Lung microvascular endothelial cell (primary cell): ENCODE measurements at regions not wholly inside any gene's neighbourhood (a gene's known extent, or its start where the extent isn't known, plus 50 kb on each side); places are given as distances from the start of the nearest gene placed in this dataset.
"Not testable (repeated sequence)": the region's sequence is repeated elsewhere in the genome, so short reads cannot be mapped to it uniquely, and the experiment has no call there.

ENCODE experiments used
- DNase-seq, 2 donors: peaks; one replicate each; pipeline versions ENCODE4 v3.0.0 to v3.0.0-alpha.2; 2010; ENCODE audit warnings: low read depth in 2 of 2

DNA sequence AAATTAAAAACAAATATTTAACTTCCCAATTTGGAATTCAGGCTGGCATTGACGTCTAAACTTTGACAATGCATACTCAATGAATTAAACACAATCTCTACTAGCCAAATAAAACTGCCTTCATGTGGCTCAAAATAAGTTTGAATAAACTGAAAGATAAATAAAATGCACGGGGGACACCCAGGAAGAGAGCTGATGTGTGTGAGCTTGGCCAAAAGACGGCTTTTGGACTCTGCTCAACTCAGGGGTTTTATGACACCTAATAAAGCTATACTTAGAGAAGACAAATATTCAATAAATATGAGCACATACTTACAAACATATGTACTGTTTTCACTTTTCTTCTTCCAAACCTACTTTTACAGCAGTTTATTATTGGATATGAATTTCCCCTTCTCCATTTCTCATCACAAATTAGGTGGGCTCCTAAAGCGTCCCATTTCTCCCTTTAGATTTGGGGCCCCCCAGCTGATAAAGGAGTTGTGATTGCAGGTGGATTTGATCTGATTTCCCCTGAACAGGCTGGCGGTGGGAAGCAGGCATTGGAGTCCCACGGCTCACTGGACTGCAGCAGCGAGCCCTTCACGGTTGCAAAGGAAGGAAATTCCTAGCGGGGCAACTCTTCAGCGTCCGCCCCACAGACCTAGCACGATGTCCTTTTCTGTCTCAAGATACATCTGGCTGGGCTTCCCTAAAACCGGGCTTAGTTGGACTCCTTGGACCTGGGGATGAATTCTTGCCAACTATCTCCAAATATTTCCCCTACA lies 79.6 kb downstream of the INSIG1 start:
- no peak for DNase-seq

DNA sequence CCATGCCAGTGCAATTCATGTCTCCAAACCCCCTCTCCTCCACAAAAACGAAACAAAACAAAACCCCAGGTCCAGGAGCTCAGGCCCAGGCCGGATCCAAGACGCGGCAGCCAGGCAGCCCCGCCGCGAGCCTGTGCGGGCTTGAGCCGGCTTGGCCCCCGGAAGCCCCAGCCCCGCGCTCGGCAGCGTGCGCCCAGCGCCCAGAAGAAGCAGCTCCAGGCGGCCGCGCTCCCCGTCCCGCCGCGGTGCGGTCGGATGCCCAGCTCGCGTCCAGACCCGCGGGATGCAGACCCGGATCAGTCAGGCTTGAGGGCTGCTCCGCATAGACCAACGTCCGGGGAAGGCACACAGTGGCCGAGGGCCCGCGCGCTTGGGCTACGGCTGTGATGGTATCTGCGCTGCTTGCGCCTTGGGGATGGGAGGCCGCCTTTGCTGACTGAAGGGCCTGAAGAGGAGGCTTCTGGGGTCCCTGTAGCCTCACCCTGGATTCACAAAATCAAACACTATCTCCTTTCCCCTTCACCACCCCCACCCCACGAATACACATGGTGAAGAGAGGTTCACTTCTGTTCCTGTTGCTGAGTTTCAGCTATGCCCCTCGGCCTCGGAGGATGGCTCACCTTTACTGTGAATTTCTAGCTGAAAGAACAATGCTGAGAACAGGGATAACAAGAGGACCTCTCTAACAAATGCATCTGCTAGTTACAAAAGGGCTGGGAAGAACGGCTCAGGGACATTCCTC lies 79.9 kb upstream of the EN2 start:
- peak in 1 of 2 donors; percentile 53 for DNase-seq

DNA sequence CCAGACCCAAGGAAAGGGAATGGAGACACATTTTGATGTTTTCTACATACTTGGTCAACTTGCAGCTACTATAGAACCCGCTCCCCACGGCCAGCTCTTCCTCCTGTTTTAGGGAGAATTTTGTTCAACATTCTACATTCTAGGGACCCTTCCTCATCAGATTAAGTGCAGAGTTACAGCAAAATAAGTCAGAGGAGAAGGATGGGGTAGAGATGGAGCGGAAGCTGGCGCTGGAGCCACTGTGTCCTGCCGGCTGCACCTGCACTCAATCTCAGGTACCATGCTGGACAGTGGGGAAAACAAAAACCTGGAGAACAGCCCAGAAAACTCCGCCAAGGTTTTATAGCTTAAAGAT lies 79.4 kb upstream of the EN2 start:
- DNase-seq, result no peak

DNA sequence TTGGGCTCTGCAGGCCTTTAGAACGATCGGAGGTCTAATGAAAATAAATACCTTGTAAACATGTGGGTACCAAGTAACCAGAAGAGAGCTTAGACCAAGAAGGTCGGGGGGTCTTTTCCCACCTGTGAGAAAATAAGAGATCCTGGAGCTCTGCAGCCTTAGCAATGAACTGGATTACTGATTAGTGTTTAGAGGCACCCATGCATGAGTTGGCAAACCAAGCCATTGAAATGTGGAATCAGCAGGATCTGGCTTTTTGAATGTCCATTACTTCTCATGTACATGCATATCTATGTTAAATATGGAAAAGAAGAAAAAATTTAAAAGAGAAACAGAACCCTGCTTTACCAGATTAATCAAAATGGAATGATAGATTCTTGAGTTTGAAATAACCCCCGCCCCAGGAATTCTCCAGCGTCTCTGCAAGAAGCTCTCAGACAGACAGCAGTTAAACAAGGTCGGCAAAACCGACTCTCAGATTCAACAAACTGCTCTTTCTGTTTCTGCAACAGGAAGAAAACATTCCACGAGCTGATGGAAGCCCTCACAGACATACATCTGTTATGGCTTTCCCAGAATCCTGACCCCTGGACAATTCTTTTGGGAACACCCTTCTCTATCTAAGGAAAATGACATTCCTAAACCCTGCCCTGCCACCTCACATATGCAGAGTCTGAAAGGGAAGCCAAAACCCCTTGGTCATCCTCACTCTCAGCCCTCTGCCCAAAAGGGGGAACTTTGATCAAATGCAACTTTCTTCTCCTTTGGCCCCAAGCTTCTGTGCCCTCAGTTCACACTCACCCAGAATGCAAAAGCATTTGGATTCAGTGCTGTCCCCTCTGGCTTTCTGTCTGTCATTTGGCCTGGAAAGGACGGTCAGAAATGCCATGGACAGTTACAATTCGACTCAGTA lies 78.7 kb upstream of the EN2 start:
- no peak for DNase-seq

DNA sequence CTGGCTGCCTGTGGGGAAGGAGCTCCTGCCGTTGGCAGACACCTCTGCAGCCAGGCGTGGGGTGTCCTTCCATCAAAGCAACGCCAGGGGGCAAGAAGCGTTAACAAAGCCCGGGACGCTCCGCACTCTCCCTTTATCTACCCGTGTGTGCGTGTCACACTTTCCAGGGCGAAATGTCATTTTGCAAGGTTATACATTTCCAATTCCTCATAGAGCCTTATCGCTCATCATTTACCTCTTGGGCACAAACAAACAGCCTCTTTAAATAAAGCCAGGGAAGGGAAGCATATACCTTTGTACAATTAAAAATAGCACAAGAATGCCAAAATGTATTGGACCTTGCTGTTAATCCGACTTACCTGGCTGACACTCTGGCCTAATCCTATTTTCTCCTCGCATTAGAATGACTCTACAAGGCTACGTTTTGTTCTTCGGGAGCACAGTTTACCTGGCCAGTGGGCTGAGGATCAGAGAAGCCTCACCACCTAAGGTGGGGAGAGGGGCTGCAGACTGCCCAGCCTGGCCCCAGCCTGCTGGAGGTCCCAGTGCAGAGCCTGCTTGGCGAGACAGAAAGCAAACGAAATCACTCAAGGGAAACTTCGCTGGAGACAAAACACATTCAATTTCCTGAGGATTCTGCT lies 77.6 kb upstream of the EN2 start:
- DNase-seq, result peak; percentile 78 to 88

DNA sequence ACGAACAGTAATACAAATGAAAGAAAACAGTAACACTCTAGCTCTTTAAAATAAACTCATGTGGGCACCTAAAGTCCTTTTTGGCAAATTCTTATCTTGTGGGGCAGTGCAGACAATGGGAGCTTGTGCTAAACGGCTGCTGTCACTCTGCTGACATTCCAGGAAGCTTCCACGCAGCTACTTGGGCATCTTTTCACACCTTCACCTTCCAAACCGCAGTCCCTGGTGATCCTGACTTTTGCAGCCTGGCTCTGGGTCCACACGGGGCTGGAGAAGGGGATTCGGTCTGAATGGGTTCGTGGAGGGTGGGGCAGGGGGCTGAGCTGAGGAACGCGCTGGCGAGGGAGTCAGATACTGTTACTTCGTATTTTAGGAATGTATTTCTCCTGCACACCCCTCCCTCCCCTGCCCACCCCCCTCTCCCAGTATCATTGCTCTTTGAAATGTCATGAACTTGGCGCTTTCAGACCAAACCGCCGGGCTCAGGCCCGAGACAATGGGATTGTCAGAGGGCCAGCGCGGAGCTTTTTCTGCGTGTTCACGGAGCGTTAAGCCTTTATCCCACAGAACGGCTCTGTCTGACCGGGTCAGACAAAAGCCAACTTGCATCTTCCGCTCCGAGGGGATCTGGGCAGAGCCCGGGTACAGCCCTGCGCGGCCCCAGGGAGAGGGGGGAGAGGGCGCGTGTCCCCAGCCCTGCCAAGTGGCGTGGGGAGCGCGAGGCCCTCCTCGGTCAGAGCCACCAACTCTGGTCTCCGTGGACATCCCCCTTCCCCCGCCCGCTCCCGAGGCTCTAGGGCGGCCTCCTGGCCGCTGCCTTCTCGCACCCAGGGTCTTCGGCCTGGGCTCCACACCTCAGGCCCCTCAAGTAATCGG lies 76.7 kb upstream of the EN2 start:
- DNase-seq, result no peak

DNA sequence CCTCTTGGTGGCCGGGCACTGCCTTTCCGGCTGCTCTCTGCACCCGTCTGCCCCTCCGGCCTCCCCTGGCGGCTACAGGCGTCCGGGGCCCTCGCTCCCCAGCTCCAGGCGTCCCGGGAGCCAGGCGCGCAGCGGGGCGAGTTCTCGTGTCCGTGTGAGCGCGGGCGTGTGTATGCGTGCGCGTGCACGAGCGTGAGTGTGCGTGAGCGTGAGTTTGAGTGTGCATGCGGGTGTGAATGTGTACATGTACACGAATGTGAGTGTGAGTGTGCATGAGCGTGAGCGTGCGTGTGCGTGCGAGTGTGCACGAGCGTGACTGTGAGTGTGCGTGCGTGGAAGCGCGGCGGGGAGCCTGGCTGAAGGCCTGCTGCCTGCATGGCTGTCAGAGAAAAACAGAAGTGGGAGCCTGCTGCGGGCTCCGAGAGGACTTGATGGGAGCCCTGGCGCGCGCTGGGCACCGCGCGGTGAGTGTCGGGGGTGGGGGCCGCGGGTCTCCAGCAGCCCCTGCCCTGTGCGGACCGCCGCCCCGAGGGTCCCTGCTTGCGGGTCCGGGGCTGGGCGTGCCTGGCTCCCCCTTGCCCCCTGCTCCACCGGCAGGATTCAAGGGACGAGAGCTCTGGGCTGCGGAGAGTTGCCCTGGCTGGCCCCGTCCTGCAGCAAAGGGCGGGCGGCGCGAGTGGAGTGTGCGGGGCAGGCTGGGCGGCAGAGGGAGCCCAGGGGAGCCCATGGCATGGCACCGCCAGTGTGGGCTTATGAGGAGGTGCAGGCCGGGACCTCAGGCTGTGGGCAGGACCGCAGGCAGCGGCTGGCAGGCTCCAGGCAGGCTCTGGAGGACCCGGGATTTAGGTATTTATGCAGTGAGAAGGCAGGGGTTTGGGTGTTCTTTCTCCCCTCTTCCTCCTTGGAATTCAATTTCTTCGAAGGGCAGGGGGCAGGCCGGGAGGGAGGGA lies 75.8 kb upstream of the EN2 start:
- DNase-seq, result no peak

DNA sequence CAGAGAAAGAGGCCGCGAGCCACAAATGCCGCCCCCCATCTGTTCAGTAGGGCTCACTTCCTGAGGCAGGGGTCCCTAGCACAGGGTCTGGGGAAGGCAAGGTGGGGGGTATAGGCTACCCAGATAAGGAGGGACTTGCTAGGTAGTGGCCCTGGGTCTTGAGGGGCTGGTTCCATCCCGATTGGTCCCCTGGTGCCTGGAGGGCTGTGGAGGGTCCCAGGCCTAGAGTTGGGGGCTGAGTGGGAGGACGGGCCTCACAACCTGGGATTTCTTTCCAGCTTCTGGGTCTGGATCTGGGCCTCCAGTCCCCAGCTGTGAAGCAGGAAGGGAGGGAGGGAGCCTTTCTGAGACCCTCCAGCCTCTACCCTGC lies 75.1 kb upstream of the EN2 start:
- DNase-seq, result no peak

DNA sequence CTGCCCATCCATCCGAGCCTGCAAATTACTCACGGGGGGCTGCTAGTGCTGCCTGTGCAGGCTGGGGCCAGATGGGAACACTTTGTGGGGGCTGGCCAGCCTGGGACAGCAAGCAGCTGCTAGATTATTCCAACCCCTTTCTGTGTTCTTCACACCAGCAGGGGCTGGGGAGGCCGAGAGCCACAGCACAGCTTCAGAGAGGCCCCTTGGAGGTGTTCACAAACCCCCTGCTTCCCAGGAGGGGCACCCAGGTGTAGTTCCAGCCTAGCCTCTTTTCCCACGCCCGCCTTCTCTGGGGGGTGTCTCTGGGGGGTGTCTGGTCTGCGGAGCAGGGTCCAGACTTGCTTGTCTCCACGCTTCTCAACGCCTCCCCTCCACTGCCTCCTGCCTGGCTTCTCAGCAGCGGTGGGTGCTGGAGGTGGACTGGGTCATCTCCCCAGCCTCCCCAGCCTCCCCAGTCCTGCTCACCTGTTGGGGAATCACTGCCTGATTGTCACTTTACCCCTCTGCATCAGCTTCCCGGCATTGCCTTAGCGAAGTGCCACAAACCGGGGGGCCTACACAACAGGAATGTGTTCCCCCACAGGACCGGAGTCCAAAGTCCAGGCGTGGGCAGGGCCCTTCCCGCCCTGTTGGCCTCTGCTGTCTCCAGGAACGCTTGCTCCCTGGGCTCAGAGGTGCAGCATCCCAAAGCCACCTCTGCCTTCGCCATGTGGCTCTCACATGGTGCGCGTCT lies 74.0 kb upstream of the EN2 start:
- no peak for DNase-seq

DNA sequence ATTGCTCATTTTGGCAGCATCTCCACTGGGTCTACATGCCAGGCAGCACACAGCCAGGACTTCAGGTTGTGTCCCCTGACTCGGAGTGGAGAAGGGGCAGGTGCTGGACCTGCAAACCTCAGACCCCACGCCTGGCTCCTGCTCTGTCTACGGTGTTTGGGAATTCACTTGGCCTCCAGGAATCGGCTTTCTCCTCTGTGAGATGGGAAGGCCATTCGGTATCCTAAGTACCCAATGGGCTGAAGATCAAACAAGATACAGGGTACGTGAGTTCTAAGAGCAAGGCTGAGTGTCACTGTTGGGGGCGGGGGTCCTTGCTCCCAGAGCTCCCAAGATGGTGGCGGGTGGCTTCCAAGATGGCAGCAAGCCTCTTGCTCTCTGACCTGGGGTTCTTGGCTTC lies 73.2 kb upstream of the EN2 start:
- DNase-seq, result no peak

DNA sequence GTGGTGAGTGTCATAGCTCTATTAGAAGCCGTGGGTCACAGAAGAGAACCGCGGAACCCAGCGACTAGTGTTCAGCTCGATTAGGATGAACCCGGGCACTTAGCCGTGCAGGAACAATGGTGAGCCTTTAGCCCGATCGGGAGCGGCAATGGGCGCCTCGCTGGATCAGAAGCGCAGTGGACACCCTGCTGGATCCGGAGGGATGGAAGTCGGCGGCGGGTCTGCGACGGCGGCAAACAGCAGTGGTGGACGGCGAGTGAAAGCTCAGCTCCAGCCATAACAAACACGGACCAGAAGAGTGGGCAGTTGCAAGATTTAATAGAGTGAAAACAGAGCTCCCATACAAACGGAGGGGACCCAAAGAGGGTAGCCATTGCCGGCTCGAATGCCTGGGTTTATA lies 72.7 kb upstream of the EN2 start:
- DNase-seq, result not testable (repeated sequence)

DNA sequence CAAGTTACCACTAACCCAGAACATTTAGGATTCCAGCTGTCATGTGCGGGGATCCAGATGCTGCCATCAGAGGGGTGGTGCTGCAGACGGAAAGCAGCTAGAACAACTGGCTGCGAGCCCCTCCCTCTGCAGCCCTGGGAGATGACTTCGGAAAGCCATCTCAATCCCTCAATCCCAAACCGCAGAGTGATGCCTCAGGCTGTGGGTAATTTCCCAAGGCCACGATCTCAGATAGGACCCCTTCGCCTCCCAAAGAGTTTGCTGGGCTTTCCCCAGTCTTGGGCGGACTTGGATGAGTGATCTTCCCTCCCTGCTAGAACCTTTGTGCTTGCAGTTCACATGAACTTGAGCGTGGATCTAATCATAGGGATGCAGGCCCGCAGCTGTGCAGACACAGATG lies 71.3 kb upstream of the EN2 start:
- DNase-seq, result no peak

DNA sequence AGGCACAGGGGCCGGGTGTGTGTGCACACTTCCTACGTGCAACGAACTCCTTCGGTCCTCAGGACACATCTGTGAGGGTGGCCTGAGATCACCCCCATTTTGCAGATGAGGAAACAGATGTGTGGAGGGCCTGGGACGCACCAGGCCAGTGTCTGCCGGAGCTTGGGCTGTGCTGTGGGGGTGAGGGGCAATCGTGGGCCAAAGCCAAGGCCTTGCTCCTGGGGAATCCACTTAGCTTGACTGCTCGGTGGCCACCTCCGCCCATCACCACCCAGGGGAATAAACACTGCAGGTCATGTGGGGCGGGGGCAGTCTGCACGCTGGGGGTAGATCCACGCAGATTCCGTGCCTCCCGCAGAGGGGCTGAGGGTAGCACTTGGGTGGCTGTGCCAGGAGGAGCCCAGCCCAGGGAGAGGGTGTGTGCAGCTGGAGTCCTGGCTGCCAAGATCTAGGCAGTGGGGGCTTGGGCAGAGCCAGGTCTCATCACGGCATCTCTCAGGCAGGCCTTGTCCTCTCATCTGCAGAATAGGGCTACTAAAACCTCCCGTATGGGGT lies 70.8 kb upstream of the EN2 start:
- no peak for DNase-seq

DNA sequence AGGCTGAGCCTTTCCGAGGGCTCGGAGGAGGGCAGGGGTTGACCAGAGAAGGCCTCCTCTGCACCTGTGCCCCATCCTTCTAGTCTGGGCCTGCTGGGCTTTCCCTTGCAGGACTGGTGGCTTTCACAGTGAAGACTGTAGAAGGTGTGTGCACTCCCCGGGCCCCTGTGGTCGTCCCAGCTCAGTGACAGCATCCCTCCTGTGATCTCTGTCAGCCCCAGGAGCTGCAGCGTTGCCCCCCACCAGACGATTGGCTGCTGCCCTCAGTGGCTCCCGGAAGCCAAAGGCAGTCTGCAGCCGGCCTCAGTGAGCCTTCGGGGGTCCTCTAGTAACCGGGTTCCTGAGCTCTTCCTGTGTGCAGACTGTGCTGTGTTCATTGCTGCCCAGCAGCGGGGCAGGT lies 69.4 kb upstream of the EN2 start:
- DNase-seq, result no peak

DNA sequence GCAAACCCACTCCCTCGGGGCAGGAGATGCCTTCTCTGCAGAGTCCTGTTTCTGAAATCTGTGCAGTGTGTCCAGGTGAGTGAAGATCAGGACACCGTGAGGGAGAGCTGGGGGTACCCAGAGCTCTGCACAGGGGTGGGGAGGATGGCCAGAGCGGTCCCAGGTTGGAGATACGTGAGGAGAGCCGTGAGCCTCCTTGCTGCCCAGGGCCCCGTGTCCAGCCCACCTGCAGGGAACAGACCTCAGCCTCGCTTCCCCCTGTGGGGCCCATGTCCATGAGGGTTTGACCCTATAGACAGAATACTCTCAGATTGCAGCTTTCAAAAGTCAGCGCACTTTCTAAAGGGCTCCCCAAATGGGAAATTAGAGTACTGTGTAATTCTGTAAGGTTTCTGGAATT lies 66.5 kb upstream of the EN2 start:
- no peak for DNase-seq

DNA sequence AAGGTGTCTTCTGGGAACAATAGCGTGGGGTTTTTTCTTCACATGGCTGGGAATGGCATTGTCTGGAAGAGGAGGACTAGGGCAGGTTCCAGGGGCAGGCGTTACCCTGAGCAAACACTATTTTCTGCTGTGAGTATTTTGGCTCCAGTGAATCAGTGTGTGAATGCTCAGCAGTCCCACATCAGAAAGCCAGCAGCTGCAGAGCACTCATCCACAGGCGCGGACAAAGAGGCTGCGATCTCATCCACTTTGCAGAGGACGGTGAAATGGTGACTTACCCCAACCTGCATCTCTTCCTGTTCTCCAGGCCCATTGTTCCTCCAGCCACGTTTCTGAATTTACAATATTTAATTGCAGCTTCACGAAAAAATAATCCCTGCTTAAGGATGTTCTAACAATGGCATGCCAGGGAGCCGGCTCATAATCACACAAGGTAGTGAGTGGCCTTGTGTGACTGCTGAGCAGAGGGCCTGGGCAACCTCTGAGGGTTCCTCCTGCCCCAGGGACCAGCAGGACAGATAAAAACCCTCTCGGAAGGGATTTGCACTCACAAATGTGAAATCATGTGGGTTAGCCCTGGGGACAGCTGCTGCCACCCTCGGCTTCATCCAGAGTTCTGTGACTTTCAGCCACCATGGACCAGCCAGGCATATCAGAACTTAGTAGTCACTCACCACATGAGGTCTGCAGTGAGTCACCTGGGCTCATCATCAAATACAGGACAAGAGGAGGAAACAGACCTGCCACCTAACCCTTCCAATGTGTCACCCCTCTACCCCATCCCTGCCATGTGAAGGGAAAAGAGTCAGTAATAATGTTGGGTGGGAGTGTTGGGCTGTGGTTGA lies 65.0 kb upstream of the EN2 start:
- no peak for DNase-seq

DNA sequence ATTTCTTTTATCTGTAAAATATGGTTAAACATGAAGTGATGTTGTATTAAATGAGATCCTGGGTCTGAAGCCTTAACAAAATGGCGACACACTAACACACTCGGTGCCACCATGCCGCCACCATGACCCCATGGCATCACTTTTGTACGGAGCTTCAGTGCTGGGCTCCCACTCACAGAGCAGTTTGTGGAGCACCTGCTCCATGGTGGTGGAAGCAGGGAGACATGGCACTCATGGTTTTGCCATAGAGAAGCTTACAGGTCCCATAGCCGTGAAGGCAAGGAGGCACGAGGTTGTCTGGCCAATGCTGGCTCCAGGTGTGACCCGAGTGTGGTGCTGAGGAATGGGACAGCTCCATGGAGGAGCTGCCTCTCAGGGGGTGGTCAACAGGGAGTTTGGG lies 63.5 kb upstream of the EN2 start:
- no peak for DNase-seq
